HG02973 (cell line): ENCODE measurements at regions not wholly inside any gene's neighbourhood (a gene's known extent, or its start where the extent isn't known, plus 50 kb on each side); places are given as distances from the start of the nearest gene placed in this dataset.
"Not testable (repeated sequence)": the region's sequence is repeated elsewhere in the genome, so short reads cannot be mapped to it uniquely, and the experiment has no call there.

Source experiments
- ATAC-seq: cut with Tn5 transposase; IDR thresholded peaks from one replicate; pipeline ENCODE4 v1.9.1; 2021; ENCODE audit warnings: moderate library complexity; ENCODE audit not compliant: unreplicated experiment

GRCh38 chr9:83140061-83140460 lies 77.1 kb upstream of the RASEF start:
- no peak for ATAC-seq

GRCh38 chr9:83138422-83139135 lies 75.6 kb upstream of the RASEF start:
- ATAC-seq, result no peak

GRCh38 chr9:83133316-83133715 lies 70.4 kb upstream of the RASEF start:
- no peak for ATAC-seq

GRCh38 chr9:83132768-83133167 lies 69.8 kb upstream of the RASEF start:
- no peak for ATAC-seq

- ATAC-seq, result no peak
Measured at GRCh38 chr9:83130541-83130940, 67.6 kb upstream of the RASEF start.

GRCh38 chr9:83125671-83126070 lies 62.7 kb upstream of the RASEF start:
- no peak for ATAC-seq

- no peak for ATAC-seq
Measured at GRCh38 chr9:83119873-83120272, 56.9 kb upstream of the RASEF start.

GRCh38 chr9:83116026-83116425 lies 53.1 kb upstream of the RASEF start:
- no peak for ATAC-seq

- not testable (repeated sequence) for ATAC-seq
Measured at GRCh38 chr9:83113445-83113844, 50.5 kb upstream of the RASEF start.
